ENCODE measurements at regions not wholly inside any gene's neighbourhood (a gene's known extent, or its start where the extent isn't known, plus 50 kb on each side); places are given as distances from the start of the nearest gene placed in this dataset.

DNA sequence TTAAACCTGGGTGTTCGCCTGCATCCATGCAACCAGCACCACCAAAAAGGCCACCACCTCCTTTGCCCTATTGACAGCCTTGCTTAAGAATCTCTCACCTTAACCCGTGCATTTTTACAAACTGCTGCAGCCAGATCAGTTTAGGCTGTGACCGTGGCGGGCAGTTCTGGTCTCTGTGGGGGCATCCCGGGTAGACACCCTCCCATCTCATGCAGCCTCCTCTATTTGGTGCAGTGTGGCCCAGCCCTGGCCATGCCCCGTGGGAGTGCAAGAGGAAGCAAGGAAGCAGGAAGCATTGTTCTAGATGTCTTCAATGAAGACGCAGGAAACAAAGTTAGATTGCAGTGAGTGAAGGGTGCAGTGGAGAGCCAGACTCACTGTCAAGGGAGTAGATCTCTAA is 108.8 kb upstream of the MVB12B start:
- ATAC-seq (no peak), DNase-seq (ENCODE audit: low spot score) (peak; percentile 8)

- ATAC-seq (peak; percentile 61), DNase-seq (ENCODE audit: low spot score) (peak; percentile 29)
Observed at GRCh38 chr9:126218359-126219125, 108.1 kb upstream of the MVB12B start.

DNA sequence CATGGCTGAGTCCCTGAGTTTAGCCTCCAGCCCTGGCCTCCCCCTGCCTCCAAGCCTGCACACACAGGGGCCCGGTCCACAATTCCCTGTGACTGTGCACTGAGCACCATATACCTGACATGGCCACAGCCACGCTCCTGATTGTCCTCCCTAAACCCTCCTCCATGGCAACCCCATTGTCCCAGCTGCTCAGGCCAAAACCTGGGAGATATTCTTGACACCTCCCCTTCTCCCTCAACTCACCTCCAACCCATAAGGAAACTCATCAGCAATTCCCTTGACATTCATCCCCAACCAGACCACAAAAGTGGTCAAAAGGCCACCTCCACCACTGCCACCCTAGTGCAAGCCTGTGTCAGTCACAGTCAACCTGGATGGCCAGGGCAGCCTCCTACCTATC is 107.5 kb upstream of the MVB12B start:
- ATAC-seq (no peak), DNase-seq (ENCODE audit: low spot score) (peak; percentile 31)

GRCh38 chr9:126219648-126220063 is 107.0 kb upstream of the MVB12B start:
- no peak for ATAC-seq
- peak; percentile 33 for DNase-seq (ENCODE audit: low spot score)

DNA sequence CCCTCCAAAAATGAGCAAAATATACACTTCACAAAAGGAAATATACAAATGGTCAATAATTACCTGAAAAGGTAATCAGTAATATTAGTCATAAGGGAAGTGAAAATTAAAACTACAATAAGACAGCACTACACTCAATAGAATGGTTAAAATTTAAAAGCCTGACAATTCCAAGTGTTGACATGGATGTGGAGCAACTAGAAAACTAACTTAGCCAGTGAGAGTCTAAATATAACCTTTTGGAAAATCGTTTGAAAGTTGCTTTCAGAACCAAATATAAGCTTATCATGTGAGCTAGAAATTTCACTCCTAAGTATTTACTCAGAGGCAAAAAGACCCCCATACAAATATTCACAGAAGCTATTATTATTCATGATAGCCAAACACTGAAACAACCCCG is 105.1 kb upstream of the MVB12B start:
- ATAC-seq (no peak), DNase-seq (ENCODE audit: low spot score) (no peak)

DNA sequence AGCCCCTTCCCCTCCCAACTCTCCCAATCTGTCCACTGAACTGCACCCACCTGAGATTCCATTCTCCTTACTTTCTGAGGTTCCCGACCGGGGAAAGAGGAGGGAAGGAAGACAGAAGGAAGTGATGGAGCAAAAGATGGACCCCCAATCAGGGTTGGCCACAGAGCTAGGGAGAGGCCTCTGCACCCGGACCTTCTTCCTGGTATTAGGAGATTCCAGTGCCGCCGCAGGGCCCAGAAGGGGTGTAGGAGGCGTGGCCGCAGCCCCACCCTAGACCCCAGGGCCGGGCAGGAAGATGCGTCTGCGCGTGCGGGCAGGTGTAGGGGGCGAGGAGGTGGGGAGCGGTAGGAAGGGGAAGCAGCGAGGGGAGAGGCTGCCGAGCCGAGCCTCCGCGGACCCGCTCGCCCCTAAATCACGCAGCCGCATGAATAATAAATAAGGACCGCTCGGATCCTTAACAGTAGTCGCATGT is 104.2 kb upstream of the MVB12B start:
- DNase-seq (ENCODE audit: low spot score) (peak; percentile 6), ATAC-seq (no peak)

GRCh38 chr9:126222835-126223431 is 103.7 kb upstream of the MVB12B start:
- DNase-seq (ENCODE audit: low spot score), result peak; percentile 27

DNA sequence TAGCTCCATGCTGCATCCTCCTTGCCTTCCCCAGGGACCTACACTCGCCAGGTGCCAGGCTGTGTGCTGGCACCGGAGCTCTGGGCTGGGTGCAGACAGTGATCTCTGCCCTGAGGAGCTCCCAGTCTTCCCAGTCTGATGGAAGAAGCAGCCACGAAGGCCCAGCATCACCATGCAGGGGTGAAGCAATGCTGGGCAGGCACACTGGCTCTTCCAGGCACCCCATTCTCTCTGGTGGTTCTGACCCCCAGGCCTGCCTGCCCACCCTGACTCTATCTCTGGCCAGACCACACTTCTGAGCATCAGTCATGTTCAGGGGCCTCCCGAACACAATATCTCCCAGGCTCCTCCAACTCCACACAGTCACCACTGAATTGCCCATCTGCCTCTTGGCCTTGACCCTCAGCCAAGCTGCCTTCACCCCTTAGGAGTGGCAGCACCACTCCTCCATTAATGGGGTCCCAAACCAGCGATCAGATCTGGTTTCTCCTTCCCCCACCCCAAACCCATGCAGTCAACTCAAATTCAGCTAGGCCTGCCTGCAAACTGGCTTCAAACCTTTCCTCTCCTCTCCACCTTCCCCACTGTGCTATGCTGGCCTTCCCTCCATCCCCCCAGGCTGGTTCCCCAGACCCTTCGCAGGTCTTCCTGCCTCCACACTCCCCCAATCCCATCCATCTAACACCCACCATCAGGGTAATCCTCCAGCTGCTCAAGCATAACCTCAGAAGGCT is 102.7 kb upstream of the MVB12B start:
- DNase-seq (ENCODE audit: low spot score), result no peak
- ATAC-seq, result no peak

More at GRCh38 chr9:126222835-126223431, 103.7 kb upstream of the MVB12B start:
- no peak for ATAC-seq

DNA sequence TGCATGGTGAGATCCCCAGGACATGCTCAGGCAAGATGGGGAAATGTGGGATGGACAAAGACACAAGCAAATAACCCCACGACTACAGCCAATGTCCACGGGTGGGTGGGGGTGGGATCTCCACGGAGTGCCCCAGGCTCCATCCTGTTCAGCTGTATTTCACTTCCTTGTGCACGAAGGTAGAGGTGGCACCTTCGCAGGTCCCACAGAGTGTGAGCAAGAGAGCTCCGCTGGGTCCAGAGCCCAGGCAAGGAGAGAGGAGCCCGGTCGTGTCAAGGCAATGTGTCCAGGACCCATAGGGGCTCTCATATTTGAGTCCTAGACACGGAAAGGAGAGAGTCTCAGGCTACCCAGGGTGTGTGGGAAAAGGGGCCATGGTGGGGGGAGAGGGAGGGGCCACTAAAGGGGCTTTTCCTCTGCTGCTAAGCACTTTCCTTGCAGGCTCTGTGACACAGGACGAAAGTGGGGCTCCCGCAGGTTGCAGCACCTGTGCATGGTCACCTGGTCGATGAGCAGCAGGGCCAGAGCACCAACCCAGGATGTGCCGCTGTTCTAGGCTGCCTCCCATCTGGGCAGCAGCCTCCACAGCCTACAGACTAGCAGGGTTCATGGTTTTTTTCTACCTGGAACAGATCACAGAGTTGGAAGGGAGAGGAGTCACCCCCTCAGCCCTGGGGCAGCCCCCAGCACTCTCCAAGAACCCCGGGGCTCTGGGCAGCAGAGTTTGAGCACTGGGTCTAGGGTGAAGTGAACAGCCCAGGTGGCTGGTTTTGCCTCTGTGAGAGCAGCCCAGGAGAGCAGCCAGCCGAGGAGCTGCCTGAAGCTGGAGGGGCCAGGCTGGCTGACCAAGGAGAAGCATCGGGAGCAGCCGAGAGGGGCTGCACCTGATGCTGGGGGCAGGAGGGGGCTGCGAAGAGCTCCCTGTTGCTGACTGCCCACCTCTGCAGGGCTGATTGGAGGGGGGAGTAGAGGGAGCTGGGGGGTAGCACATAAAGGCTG is 100.7 kb upstream of the MVB12B start:
- DNase-seq (ENCODE audit: low spot score), result no peak
- no peak for ATAC-seq

DNA sequence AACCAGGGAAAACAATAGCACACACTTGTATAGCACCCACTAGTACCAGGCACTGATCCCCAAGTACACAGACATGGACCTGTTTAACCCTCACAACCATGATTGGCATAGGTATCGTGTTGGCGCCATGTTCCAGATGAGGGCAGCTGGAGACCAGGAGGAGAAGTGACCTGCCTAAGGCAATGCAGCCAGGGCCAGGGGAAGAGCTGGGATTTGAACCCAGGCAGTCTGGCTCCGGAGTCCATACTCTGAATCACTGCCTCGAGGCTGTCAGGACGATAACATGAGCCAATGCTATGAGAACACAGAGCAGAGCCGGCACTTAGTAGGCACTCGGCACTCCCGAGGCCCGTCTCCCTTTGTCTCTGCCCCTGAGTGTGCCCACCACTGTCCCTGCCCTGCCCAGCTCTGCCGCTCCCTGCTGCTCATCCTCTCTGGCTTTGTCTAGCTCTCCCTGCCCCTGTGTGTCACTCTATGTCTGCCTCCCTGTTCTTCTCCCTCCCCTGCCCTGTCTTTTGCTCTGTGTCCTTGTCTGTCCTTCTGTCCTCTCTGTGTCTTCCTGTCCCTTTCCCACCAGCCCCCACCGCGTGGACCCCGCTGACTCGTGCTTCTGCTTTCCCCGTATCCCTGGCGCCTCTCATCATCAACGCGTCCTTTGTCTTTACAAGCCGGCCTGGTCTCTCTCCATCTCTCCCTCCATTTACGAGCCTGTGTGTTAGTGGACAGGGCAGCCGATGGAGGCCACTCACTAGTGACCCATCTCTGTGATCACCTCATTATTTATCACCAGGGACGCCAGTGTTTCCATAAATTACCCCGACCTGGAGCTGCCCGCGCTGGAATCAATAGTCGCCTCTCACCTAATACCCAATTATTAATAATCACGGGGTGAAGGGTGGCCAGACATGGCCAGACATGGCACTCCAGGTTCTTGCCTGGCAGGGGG is 99.4 kb upstream of the MVB12B start:
- ATAC-seq (no peak), DNase-seq (ENCODE audit: low spot score) (no peak)

DNA sequence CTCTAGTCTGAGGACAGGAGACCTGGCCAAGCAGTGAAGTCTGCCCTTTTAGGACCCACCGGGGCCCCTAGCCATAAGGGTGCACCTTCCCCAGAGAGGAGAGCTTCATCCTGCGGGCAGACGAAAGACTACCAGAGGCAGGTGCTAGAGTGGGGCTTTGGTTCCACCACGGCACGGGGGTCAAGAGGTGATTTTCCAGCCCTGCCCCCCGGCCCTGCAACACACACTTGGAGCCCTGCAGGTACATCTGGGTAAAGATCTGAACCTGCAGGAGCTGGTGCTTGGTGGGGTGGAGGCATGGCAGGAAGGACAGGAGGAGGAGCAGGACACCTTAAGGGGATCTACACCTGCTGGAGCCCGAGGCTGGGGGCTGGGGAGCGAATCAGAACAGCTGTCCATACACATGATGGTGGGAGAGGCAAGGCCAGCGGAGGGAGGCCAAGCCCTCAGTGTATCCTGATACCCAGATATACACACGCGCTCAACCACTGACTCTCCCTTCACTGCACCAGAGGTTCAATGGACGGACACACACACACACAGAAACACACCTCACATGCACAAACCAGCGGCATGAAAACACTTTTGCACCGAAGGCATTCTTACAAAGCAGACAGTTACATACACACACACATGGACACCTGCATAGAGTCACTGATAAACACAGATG is 98.4 kb upstream of the MVB12B start:
- no peak for DNase-seq (ENCODE audit: low spot score)
- no peak for ATAC-seq

DNA sequence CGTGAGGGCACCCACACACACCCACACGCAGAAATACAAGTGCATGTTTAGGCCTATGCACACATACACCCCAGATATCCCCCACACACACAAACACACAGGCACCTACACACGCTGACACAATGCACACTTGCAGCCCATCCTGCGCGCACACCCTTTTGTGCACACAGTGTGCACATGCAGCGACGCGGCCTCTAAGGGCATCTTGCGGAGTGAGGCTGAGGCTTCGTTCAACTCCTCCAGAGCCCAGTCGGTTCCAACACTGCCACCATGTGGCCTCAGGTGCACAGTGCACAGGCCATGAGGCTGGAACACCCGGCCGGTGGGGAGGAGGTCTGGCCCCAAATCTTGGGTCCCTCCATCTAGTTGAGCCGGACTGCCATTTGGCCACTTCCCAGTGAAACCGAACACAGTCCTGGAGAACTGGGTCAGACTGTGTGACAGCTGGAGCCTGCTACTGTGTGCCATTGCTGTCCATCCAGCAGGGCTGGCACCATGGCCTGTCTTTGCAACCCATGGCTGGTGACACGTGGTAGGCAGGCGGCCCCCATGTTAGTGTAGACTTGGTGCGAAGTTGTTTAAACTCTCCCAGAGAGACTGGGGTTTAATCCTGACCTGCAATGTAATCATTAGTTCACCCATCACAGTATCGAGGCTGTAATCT is 97.7 kb upstream of the MVB12B start:
- ATAC-seq (peak; percentile 98), DNase-seq (ENCODE audit: low spot score) (peak; percentile 77)

DNA sequence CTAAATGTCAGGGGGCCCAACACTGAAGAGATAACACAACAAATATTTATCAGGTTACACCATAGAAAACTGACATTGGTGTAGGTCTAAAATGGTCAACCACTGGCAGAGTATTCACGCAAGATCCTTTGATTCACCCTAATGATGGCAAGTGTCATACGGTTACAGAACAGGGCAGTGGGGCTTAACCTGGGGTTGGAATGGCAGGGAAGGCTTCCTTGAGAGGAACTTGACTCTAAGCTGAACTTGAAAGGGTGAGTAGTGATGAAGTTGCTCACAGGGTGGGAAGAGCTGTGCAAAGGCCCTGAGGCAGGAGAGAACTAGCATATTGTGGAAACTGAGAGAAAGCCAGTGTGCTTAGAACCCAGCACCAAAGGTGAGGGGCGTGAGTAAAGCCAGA is 97.1 kb upstream of the MVB12B start:
- ATAC-seq (no peak), DNase-seq (ENCODE audit: low spot score) (no peak)

DNA sequence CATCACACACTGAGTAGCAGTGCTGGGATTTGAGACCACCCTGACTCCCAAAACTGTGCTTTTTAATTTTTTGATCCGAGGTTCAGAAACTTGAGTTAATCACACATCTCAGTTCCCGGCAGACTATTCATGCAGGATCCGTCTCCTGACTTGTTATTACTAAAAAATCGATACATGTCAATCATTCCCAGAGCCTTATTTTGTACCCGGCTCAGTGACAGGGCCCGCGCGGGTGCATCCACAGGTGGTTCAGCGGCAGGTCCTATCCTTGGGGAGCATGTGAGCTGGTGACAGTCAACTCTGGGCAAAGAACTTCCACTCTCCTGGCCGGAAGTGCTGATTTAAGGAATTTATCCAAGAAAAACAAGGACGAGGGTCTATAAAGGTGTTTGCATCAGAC is 95.9 kb upstream of the MVB12B start:
- DNase-seq (ENCODE audit: low spot score) (no peak), ATAC-seq (no peak)

- no peak for DNase-seq (ENCODE audit: low spot score)
- no peak for ATAC-seq
Observed at GRCh38 chr9:126232461-126232860, 94.2 kb upstream of the MVB12B start.

DNA sequence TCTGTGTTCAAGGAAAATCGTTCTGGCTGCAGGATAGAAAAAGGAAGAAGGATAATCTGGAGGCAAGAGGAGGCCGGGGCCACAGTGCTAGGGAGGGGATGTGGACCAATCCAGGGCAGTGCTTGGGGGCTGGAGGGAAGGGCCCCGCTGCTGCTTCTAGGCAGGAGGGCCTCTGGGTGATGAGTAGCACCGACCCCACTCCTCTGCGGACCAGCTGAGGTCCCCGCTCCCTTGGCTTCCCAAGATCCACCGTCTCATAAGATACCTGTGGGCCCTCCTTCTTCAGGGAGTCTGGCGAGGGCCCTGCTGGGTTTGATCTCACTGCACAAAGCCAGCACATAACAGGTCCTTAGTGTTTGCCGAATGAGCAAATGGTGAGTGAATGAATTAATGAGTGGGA is 93.5 kb upstream of the MVB12B start:
- DNase-seq (ENCODE audit: low spot score) (no peak), ATAC-seq (no peak)

GRCh38 chr9:126233913-126234525 is 92.6 kb upstream of the MVB12B start:
- no peak for DNase-seq (ENCODE audit: low spot score)
- no peak for ATAC-seq
